HG03520 (cell line): ENCODE measurements at regions not wholly inside any gene's neighbourhood (a gene's known extent, or its start where the extent isn't known, plus 50 kb on each side); places are given as distances from the start of the nearest gene placed in this dataset.

Experiments used
- ATAC-seq: cut with Tn5 transposase; IDR thresholded peaks from one replicate; pipeline ENCODE4 v1.9.1; 2021; ENCODE audit warnings: mild to moderate bottlenecking, moderate library complexity; ENCODE audit not compliant: unreplicated experiment

DNA sequence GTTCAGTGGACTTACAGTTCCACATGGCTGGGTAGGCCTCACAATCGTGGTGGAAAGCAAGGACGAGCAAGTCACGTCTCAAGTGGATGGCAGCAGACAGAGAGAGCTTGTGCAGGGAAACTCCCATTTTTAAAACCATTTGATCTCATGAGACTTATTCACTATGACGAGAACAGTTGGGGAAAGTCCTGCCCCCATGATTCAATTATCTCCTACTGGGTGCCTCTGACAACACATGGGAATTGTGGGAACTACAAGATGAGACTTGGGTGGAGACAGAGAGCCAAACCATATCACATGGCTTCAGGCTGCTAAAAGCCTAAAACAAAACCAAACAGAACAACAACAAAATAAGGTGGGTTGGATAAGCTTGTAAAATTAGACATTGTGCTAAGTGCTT is 194.4 kb upstream of the CPEB2 start:
- no peak for ATAC-seq

DNA sequence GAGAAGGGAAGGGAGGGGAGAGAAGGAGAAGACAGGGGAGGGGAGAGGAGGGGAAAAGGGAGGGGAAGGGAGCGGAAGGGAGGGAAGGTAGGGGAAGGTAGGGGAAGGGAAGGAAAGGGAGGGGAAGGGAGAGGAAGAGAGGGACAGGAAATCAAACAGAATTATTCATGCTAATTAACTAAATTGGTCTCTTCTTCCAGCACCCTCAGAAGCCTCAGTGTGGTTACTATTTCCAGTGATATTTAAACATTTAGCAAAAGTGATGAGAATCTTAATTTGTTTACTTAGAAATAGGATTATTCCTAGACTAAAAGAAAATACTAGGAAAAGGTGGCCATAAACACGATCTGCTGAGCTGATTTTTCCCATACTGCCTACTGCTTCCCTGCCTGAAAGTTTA is 193.1 kb upstream of the CPEB2 start:
- ATAC-seq: no peak

DNA sequence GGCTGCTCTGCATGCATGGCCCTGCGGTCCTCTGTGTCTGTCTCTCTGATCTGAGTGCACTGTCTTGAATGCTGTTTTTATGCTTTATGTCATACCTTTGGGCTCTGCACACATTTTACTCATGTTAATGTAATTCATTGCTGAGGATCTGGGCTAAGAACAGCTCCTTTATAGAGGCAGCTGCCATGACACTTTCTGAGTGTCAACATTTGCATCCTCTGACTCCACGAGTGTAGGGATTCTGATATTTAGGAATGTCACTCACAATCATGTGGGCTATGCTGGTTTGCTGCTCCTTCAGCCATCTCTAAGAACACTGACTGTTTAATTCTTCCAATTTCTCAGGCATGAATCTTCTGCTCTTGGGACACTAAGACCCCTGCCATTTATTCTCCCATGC is 192.2 kb upstream of the CPEB2 start:
- no peak for ATAC-seq

DNA sequence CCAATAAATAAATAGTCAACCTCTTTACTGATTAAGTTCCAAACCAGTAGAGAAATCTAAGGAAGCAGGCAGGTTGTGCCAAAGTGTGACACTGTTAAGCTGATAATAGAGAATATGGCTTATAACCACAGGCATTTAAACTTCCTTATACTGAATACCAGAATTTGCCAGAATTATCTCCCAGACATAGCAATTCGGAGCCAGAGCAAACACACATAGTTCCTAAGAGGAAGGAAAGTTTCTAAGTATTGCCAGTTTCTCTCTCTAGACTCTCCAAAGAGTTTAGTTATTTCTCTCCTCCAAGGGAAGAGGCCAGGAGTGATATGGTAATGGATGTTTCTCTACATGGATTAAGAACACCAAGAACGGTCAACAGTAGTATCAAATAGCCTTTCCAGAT is 191.7 kb upstream of the CPEB2 start:
- no peak for ATAC-seq

DNA sequence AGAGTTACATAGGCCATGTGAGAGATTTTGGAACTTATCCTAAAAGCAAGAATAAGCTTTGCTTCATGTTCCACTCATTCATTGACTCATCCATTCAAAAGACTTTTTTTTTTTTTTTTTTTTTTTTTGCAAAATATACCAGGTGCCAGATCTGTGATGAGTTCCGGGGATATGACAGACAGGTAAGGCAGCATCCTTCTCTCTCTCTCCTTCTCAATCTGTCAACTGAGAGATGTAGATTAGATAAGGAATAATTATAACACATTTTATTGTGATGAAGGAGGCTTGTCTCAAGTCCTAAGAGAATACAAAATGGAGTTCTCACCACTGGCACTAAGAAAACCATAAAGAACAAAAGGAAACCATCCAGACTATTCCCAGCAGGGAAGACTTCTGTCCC is 190.2 kb upstream of the CPEB2 start:
- no peak for ATAC-seq

DNA sequence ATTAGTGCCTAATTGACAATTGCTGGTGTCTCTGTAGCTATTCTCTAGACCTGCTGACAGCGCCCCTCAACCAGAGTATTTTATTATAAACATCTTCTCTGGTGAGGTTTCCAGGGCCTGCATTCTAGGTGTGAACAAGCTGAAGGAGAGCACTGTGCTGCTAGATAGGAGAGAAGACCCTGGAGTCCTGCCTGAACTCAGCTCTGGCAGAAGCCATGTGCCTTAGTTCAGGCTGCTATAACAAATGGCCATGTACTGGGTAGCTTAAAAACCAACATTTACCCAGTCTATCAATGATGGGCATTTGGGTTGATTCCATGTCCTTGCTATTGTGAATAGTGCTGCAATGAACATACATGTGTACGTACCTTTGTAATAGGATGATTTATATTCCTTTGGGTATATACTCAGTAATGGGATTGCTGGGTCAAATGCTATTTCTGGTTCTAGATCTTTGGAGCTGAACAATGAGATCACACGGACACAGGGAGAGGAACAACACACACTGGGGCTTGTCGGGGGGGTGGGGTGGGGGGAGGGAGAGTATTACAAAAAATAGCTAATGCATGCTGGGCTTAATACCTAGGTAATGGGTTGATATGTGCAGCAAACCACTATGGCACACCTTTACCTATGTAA is 185.5 kb upstream of the CPEB2 start:
- no peak for ATAC-seq

DNA sequence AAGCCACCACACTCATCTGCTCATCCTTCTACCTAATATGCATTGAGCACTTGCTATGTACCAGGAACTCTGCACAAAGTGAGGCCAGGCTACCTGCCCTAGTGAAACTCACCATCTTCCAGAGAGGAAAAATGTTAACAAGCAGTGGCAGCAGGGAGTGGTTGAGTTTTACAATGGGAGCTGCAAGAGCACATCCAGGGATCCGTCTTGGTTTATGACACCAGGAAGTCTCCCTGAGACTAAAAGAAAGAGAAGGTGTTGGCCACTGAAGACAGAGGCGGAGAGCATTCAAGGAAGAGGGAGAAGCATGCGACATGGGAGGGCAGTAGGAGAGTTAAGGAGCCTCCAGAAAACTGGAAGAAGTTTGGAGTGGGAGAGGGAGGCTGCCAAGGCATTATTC is 178.1 kb upstream of the CPEB2 start:
- no peak for ATAC-seq

DNA sequence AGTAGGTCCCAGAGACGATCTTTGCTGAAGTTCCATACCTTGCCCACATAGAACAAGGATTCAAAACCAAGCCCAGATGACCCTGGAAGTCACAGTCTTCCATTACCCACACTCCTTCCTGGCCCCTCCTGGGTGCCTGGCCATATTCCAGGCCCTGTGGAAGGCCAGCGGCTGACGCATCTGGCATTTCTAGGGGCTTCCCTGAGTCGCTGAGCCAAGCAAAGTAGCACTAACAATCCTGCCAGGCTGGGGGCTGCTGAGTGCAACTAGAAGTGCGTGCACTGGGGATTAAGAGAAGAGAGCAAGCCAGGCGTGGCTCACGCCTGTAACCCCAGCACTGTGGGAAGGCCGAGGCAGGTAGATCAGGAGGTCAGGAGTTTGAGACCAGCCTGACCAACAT is 175.2 kb upstream of the CPEB2 start:
- no peak for ATAC-seq

DNA sequence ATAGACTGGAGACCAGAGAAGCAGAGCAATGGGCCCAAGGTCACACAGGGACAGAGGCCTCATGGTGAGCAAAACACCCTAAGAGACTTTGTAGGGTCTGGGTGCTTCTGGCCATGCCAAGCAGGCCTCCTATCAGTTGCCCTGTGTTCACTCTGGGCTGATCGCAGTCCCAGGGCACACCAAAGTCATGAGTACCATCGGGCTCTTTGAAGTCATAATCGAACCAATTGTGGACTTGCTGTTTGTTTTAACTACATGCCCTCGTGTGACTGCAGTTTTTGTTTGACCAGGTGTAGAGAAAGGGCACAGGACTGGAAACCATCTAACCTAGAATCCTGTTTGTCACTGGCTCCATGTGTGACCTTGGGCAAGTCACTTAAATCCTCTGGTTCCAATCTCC is 172.5 kb upstream of the CPEB2 start:
- no peak for ATAC-seq

DNA sequence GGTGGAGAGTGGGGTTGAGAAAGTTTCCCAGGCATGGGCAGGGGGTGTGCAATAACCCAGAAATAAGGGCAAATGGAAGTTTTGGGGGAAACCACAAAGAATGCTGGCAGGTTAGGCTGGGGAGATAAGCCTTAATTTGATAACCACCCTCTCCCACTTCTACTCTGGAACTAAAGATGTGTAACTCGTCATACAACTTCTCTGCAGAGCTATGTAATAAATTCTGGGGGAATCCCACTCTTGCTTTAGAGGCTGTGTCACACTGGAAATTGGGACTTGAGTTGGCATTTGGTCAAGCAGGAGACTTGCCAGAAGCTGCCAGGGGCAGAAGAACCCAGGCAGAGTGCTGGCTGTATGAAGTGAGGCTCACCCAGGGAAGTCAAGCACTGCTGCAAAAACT is 170.9 kb upstream of the CPEB2 start:
- ATAC-seq: no peak

DNA sequence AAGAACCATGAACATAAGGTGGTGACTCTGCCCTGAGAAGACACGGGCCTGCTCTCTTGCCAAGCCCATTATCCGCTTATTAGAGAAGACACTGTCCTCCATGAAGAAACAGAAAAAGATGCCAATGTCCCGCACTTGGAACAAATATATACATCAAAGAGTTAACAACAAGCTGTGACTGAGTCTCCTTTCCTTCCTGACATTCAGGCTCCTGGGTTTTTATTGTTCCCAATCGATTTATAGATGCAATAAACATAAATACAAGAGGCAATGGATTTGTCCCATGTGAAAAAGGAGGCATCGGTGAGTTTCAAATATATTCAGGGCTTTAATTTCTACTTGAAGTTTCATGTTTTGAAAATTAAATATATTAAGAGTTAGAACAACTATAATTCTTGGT is 169.2 kb upstream of the CPEB2 start:
- ATAC-seq: no peak

DNA sequence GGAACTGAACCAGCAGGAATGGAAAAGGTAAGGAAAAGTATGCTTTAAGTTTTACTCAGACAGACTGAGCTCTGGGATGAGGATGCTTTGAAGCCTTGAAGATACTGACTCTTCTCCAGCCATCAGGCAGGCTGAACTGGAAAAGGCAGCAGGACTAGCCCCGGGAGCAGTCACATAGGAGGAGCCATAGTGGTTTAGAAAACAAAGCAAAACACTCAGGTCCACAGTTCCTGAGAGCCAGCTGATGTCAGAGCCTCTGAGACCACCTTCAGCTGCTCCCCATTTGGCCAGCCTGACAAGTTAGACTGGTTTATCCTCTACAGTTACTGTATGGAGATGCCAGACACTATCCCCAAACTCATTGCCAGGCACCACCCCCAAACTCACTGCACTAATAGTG is 167.9 kb upstream of the CPEB2 start:
- no peak for ATAC-seq

DNA sequence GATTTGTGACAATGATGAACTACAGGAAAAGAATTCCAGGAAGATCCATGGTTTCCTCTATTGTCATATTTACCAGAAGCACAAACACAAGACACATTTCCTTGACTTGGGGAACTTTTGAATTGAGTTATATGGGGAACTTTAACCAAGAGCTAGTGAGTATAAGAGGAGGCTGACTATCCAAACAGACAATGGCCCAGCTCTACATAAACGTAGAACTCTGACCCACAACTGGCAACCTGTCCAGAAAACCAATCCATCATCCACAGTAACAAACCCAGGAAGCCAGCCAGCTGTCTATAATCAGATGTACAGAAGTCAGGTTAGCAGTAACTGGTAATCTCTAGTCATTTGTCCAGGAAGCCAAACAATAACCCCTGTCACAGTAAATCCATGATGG is 167.0 kb upstream of the CPEB2 start:
- ATAC-seq: no peak

DNA sequence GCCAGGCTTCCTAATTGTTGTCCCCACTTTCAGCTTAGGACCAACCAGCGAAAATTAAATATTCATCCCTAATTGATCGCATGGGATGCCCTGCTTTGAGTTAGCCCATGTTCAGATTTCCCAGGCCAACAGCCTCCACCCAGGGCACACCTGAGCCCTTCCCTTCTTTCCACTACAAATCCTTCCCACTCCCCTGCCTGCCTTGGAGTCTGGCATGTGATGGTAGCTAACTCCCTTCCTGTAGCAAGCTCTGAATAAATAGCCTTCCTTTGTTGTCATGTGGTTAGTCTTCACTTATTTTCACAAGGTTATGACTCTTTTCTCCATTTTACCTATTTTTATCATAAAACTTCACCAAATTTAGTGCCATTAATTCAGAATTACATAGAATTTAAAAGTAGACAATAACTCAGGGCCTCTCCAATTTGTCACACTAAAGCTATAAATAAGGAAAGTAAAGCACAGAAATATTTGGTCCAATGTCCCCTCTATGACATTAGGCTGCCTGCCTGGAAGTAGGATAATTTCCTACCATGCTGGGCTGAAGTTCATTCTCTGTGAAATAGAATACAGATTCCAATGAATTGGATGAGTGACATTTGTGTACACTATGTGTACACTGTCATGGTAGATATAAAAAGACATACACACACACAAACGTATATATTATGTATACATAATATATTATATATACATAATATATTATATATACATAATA is 166.4 kb upstream of the CPEB2 start:
- ATAC-seq: no peak

DNA sequence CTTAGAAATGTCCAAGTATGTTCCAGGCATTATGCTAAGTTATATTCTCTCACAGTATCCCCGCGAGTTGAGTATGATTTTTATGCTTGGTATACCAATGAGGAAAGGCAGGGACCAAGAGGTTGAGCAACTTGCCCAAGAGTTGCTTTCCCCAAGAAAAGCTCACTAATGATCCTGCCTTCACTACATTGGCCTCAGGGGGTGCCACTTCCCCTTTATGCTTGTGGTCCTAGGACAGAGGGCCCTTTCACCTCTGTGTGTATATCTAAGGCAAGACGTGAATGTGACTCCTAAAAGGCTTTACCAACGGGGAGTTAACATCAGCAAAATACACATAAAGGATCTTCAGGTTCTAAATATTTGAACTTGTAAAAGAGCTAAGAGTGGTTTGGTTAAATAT is 164.4 kb upstream of the CPEB2 start:
- peak; percentile 56 for ATAC-seq

DNA sequence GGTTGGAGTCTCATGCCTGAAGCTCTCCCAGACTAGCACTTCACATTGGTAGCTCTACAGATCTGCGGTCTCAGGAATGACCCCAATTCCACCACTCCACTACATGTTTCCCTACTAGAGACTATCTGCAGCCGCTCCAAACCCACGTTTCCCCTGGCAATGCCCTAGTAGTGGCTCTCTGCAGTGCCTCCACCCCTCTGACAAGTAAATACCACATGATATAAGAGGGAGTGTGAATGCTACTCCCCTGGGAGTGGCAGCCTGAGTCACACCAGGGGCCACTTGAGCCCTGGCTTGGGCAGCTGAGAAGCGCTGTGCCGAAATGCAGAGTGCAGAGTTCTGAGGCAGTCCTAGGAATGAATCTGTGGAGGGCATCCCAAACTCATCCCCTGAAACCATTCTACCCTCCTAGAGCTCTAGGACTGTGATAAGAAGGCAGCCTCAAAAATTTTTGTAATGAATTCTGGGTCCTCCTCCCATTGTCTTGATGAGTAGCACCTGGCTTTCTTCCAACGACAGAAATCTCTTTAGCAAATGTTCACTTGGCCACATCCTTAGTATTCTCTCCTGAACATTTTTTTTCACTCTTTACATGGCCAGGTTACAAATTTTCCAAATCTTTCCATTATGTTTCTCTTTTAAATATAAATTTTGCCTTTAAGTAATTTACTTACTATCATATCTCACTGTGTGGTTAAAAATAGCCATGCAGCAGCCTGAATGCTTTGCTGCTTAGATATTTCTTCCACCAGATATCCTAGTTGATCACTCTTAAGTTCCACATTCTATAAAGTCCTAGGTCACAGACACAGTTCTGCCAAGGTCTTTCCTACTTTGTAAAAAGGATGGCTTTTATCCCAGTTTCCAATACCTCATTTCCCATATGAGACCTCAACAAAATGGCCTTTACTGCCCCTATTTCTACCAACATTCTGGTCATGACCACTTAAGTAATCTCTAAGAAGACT is 160.2 kb upstream of the CPEB2 start:
- no peak for ATAC-seq

DNA sequence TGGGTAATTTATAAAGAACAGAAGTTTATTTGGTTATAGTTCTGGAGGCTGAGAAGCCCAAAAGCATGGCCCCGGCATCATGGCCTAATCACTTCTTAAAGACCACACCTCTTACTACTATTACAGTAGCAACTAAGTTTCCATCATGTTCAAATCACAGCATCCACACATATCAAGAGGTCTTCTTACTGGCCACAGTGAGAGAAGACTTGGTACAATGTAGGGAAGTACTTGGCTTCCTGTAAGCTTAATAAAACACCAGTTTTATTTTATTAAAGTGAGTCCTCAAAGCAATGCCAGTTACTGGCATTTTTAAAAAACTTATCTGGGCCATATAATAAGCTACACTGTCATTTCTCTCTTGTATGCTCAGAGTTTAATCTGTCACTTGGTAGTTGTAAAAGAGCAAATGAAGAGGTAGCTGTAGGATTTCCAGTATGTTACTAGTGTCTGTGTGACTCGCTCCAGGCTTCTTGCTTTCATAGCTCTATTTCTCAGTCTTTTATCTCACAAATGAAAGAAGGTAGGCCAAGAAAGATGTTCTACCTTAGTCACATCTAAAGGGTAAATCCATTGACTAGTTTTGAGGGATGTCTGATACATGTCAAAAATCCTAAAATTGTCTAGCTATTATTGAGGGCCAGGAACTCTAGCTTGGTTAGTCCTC is 159.2 kb upstream of the CPEB2 start:
- ATAC-seq: no peak

DNA sequence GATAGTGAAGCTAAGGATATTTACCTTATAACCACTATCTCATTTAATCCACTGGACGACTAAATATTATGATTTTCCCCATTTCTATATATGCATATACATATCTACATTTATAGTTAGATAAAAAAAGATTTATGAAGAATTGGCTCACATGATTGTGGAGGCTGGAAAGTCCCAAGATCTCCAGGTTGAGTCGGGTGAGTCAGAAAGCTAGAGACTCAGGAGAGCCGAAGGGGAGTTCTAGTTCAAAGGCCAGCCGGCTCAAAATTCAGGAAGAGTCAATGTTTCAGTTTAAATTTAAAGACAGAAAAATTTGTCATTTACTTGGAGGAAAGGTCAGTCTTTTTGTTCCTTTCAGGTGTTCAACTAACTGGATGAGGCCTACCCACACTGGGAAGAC is 158.2 kb upstream of the CPEB2 start:
- no peak for ATAC-seq

DNA sequence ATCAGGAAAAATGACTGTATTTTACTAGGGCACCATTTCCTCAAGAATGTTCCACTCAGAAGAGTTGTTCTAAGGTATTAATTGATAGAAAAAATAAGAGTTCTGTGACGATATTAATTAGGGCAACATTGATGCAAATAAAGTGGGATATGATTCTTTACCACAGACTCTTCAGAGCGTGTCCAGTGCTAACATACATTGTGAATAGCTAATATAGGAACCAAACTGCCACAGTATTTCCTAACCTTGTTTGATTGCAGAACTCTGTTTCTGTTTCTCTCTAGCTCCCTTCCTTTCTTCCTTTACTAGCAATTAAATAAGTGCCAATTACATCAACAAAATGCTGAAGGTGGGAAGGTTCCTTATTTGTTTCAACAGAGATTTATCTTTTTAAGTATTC is 154.1 kb upstream of the CPEB2 start:
- ATAC-seq: no peak

DNA sequence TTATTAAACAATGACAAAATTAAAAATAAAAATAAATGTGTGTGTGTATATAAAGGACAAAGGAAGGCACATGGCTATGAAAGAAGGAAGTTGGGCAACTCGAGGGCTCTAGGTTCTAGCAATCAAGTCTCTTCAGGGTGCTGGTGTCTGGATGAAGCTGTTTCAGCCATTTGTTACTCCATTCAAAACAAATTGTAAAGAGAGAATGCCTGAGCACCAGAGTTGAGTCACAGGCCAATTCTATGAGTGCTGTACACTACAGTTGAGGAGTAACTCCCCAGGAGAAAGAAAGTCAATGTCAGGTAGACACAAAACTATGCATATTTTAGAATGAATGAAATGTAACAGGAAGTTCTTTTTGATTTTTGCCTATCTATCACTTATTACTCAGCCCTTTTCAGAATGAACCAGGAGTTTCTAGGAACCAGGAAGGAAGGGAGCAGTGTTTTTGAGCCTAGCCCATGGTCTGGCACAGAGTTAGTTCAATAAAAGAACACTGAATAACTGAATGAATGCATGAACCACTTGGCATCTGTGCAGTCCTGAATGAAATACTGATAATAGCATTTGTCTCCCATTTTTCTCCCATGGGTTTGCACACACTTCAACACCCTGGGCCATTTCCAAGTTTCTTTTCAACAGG is 151.7 kb upstream of the CPEB2 start:
- no peak for ATAC-seq
